Esophagus muscularis mucosa (tissue), 3 donors: ENCODE measurements at regions not wholly inside any gene's neighbourhood (a gene's known extent, or its start where the extent isn't known, plus 50 kb on each side); places are given as distances from the start of the nearest gene placed in this dataset.
A peak's percentile ranks its signal among the peaks of the same experiment; 100 is the strongest.

Experiments used
- POLR2AphosphoS5 ChIP-seq, 2 donors: sonication (generic); formaldehyde crosslinking; IDR thresholded peaks; one replicate each; pipeline ENCODE4 v1.6.1; 2017; ENCODE audit warnings: antibody characterized with exemption in 2 of 2
- TF ChIP-seq, protein P1 (sequence below), 3 experiments: fragments of 200-600 bp in 2 of 3; fragments of 450-650 bp in 1 of 3; sonication (generic) in 2 of 3; IDR thresholded peaks; one replicate each; pipeline ENCODE4 v1.5.1; 2017 to 2019; ENCODE audit warnings: antibody characterized with exemption in 3 of 3, mild to moderate bottlenecking in 2 of 3, moderate library complexity in 1 of 3

DNA sequence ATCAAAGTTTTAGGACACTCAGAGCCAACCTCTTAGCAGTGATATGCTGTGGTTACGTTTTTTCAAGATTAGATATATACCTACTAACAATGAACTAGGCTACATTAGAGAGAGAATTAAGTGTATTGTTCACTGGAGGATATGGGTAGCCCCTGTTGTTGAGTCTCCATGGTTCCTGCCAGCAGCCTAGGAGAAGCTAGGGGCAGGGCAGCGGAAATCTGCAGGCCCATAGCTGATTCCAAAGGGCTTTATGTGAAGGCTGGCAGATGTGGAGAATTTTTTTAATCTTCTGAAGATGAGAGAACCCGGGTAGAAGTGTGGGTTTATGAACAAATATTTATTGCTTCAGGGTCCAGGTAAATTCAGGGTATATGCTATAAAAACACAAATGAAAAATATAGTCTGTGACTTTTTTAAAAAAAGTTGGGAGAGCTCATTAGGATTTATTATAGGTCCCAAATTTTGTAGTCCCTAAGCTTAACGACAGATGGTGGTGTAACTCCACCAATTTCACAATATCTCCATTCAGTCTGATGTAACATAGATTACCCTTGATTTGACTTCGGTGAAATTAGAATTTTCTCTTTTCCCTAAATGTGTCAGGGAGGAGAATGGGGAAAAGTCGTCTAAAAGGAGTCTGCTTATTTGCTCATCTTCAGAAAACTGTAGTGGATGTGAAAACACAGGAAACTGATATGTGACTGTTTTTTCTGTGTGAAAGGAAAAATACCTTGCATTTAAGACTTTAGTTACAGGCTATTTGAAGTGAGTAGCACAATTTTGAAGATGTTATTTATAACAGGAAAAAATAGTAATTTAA, 163.0 kb upstream of the PPP1R3A start:
- TF ChIP-seq, protein P1, sequence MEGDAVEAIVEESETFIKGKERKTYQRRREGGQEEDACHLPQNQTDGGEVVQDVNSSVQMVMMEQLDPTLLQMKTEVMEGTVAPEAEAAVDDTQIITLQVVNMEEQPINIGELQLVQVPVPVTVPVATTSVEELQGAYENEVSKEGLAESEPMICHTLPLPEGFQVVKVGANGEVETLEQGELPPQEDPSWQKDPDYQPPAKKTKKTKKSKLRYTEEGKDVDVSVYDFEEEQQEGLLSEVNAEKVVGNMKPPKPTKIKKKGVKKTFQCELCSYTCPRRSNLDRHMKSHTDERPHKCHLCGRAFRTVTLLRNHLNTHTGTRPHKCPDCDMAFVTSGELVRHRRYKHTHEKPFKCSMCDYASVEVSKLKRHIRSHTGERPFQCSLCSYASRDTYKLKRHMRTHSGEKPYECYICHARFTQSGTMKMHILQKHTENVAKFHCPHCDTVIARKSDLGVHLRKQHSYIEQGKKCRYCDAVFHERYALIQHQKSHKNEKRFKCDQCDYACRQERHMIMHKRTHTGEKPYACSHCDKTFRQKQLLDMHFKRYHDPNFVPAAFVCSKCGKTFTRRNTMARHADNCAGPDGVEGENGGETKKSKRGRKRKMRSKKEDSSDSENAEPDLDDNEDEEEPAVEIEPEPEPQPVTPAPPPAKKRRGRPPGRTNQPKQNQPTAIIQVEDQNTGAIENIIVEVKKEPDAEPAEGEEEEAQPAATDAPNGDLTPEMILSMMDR (IDR thresholded peaks at IDR 0.05) = peak; percentile 65 to 72 (median 68)
- no peak for TF ChIP-seq POLR2AphosphoS5 (IDR thresholded peaks at IDR 0.05)
